PC-3 (cell line): ENCODE measurements at regions not wholly inside any gene's neighbourhood (a gene's known extent, or its start where the extent isn't known, plus 50 kb on each side); places are given as distances from the start of the nearest gene placed in this dataset.

Source experiments
- EZH2 ChIP-seq: fragments of 300-600 bp; sonication (generic); IDR thresholded peaks from one replicate; pipeline ENCODE4 v1.6.1; 2017; ENCODE audit warnings: antibody characterized with exemption, mild to moderate bottlenecking, low read length; ENCODE audit not compliant: unreplicated experiment
- EZH2phosphoT487 ChIP-seq: fragments of 300-600 bp; sonication (generic); IDR thresholded peaks from 2 replicates; pipeline ENCODE4 v1.6.1; 2018; ENCODE audit warnings: mild to moderate bottlenecking, antibody characterized with exemption, low read length, borderline replicate concordance
- TF ChIP-seq, protein P1 (sequence below): fragments of 300-600 bp; sonication (generic); conservative IDR thresholded peaks from 2 replicates; pipeline ENCODE4 v1.5.1; 2017; ENCODE audit warnings: antibody characterized with exemption, low read depth, mild to moderate bottlenecking, low read length

- TF ChIP-seq, protein P1, sequence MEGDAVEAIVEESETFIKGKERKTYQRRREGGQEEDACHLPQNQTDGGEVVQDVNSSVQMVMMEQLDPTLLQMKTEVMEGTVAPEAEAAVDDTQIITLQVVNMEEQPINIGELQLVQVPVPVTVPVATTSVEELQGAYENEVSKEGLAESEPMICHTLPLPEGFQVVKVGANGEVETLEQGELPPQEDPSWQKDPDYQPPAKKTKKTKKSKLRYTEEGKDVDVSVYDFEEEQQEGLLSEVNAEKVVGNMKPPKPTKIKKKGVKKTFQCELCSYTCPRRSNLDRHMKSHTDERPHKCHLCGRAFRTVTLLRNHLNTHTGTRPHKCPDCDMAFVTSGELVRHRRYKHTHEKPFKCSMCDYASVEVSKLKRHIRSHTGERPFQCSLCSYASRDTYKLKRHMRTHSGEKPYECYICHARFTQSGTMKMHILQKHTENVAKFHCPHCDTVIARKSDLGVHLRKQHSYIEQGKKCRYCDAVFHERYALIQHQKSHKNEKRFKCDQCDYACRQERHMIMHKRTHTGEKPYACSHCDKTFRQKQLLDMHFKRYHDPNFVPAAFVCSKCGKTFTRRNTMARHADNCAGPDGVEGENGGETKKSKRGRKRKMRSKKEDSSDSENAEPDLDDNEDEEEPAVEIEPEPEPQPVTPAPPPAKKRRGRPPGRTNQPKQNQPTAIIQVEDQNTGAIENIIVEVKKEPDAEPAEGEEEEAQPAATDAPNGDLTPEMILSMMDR: no peak; the same call in 1 of the 2 replicates
- TF ChIP-seq EZH2 (no peak), EZH2phosphoT487 (no peak)
These were observed 147.8 kb upstream of the CPSF6 start for GRCh38 chr12:69091442-69092017.
